Motor neuron (in vitro differentiated cells): ENCODE measurements at regions not wholly inside any gene's neighbourhood (a gene's known extent, or its start where the extent isn't known, plus 50 kb on each side); places are given as distances from the start of the nearest gene placed in this dataset.

Experiments used
- ATAC-seq, 8 experiments: fragments of 200-7000 bp; cut with Tn5 transposase; replicated peaks in 6 of 8; 2 replicates each; pipeline ENCODE4 v1.8.0; 2021; ENCODE audit warnings: mild to moderate bottlenecking in 8 of 8, moderate library complexity in 8 of 8
- H3K27ac ChIP-seq, 2 donors: fragments of 250-450 bp; sonication (Bioruptor Pico); 2 replicates each; pipeline ENCODE4 v1.9.0; 2021; ENCODE audit warnings: antibody characterized with exemption in 2 of 2, mild to moderate bottlenecking in 2 of 2, moderate library complexity in 1 of 2
- H3K4me1 ChIP-seq, 2 donors: fragments of 250-450 bp; sonication (Bioruptor Pico); replicated peaks in 1 of 2; 2 replicates each; pipeline ENCODE4 v1.6.1; 2021; ENCODE audit warnings: antibody characterized with exemption in 2 of 2, mild to moderate bottlenecking in 2 of 2, moderate library complexity in 1 of 2
- H3K4me3 ChIP-seq, 5 donors: fragments of 250-450 bp; sonication (Bioruptor Pico); 2 replicates each; pipeline ENCODE4 v1.9.0; 2021; ENCODE audit warnings: antibody characterized with exemption in 5 of 5, mild to moderate bottlenecking in 5 of 5, moderate library complexity in 4 of 5
- WGBS, 10 experiments: fragments of 450-650 bp; shearing (Covaris generic); methylation state at CpG; one replicate each; pipeline ENCODE4 v1.0.0; 2022; 5-methylcytosine and 5-hydroxymethylcytosine counted together
- in situ Hi-C, 9 experiments: fragments of 400-800 bp; cut with MboI; loops; one replicate each; pipeline ENCODE4 v1.15.0; 2021; ENCODE audit warnings: low sequenced_read_pairs in 9 of 9, low pct_unique_long_range_greater_than_20kb in 2 of 9; ENCODE audit not compliant: unreplicated experiment in 9 of 9

GRCh38 chr22:45061332-45061731 lies 51.5 kb upstream of the PHF21B start:
- H3K4me1 ChIP-seq = peaks cover 0 to 4% of the 10 kb centered on the region in 2 donors
- H3K27ac ChIP-seq = no peak overlapping the region
- ATAC-seq = no peak
- in situ Hi-C loops = no loop called here
- WGBS, 10 experiments = 0 to 92% (median 20%) methylated on average over 1 to 4 of the region's 8 CpGs; no CpG with 5 or more reads in 7 of the 10 experiments
- no peak overlapping the region for H3K4me3 ChIP-seq

GRCh38 chr22:45064313-45065278 lies 54.8 kb upstream of the PHF21B start:
- 11 to 84% (median 77%) methylated on average over 3 to 11 of the region's 18 CpGs; no CpG with 5 or more reads in 4 of the 10 experiments for whole genome bisulfite sequencing, 10 experiments
- ATAC-seq = peak in 3 of 8 experiments; percentile 29 to 97 (median 88)

DNA sequence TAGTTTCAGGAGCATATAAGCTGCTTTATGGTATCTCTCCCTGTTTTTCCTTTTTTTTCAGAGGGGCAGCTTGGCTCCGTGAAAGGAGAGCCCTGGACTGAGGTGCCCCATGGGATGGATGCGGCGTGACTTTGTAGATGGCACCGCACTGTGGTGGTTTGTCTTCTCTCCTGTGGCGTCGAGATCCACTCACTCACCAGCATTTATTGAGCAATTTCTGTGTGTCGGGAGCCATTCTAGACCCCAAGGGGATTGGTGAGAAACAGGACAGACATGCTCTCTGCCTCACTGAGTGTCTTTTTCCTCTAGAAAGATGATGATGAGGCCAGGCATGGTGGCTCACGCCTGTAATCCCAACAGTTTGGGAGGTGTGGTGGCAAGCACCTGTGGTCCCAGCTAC lies 55.9 kb upstream of the PHF21B start:
- 60 to 92% (median 85%) methylated on average over 1 to 6 of the region's 8 CpGs; no CpG with 5 or more reads in 3 of the 10 experiments for WGBS, 10 experiments

More at GRCh38 chr22:45064313-45065278, 54.8 kb upstream of the PHF21B start:
- Histone ChIP-seq H3K27ac (no peak overlapping the region), H3K4me1 (peaks cover 0 to 4% of the 10 kb centered on the region in 2 donors), H3K4me3 (no peak overlapping the region)
- in situ Hi-C loops = no loop called here

GRCh38 chr22:45067731-45068130 lies 57.9 kb upstream of the PHF21B start:
- ATAC-seq = no peak
- H3K27ac ChIP-seq = no peak overlapping the region
- peaks cover 0 to 4% of the 10 kb centered on the region in 2 donors for H3K4me1 ChIP-seq
- H3K4me3 ChIP-seq = no peak overlapping the region
- in situ Hi-C loops = no loop called here
- 0 to 100% (median 100%) methylated on average over 1 of the region's 1 CpG; no CpG with 5 or more reads in 5 of the 10 experiments for WGBS, 10 experiments

More for the DNA sequence above, 55.9 kb upstream of the PHF21B start:
- Histone ChIP-seq H3K4me1 (peaks cover 0 to 4% of the 10 kb centered on the region in 2 donors), H3K4me3 (no peak overlapping the region), H3K27ac (no peak overlapping the region)
- in situ Hi-C loops = no loop called here
- ATAC-seq = no peak

GRCh38 chr22:45069925-45070324 lies 60.1 kb upstream of the PHF21B start:
- in situ Hi-C loops = no loop called here
- H3K4me1 ChIP-seq = no peaks in the 10 kb centered on the region
- no peak overlapping the region for H3K4me3 ChIP-seq
- no peak overlapping the region for H3K27ac ChIP-seq
- WGBS, 10 experiments = 50 to 100% (median 83%) methylated on average over 1 to 3 of the region's 5 CpGs; no CpG with 5 or more reads in 3 of the 10 experiments
- no peak for ATAC-seq

DNA sequence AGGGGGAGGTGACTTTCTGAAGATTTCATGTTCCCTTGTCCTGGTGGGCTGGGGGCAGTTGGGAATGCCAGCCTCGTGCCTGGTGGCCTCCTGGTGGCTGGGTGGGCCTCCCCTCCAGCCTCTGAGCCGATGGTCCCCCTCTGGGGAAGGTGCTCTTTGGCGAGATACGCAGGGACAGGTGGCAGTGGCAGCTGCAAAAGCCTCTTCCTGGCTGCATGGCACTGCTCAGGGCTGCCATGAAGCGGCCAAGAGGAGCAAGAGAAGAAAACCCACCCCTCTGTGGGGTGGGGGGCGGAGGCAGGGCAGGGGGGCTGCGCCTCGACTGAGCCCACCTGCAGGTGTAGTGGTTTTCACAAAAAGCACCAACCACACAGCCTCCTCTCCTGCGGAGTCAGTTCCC lies 61.8 kb upstream of the PHF21B start:
- Histone ChIP-seq H3K4me1 (no peaks in the 10 kb centered on the region), H3K4me3 (no peak overlapping the region), H3K27ac (no peak overlapping the region)
- in situ Hi-C loops = no loop called here
- no peak for ATAC-seq
- WGBS, 10 experiments = 0% methylated on average over 1 of the region's 9 CpGs; no CpG with 5 or more reads in 9 of the 10 experiments

DNA sequence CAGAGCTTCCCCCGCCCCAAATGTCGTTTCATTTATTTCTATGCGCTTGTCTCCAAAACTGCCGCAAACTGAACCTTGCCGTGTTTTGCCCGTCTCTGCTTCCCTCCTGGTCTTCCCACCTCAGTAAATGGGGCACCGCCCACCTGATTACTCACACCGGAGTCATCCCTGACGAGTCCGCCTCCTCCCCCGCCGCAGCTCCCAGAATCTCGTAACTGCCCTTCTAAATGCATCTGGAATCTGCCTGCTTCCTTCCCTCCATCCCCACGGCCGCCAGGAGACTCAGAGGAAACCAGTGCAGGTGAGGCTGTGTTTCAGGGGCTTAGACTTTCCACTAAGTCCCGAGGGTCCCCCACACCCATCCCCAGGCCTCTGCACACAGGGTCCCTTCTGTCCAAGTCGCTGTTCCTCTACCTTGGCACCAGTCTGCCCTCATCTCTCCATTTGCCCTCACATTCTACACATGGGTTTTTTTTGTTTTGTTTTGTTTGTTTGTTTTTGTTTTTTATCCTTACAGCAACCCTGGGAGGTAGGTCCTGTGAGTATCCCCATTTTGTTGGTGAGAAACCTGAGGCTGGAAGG lies 62.6 kb upstream of the PHF21B start:
- in situ Hi-C loops = no loop called here
- WGBS, 10 experiments = 0 to 100% (median 20%) methylated on average over 1 to 8 of the region's 17 CpGs; no CpG with 5 or more reads in 3 of the 10 experiments
- peak in 7 of 8 experiments; percentile 44 to 99 (median 57) for ATAC-seq
- H3K4me1 ChIP-seq = peaks cover 0 to 1% of the 10 kb centered on the region in 2 donors
- H3K4me3 ChIP-seq = no peak overlapping the region
- H3K27ac ChIP-seq = no peak overlapping the region

DNA sequence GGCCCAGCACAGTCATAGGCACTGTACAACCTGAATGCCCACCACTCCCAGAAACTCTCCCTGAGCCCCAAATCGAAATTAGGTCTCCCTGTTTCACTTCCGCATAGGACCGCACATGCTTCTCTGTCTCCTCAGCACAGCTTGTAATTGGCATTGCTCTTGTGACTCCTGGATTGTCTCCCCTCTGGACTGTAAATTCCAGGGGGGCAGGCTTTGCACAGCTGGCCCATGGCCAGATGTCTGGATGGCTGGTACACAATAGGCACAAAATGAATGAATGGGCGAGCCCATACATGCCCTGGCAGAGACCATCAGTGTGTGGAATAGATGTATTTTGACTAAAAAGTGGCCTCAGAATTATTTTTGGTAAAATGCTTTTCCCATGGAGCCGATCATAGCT lies 63.3 kb upstream of the PHF21B start:
- in situ Hi-C loops = no loop called here
- WGBS, 10 experiments = 71 to 100% (median 86%) methylated on average over 1 to 4 of the region's 5 CpGs; no CpG with 5 or more reads in 4 of the 10 experiments
- H3K4me3 ChIP-seq = no peak overlapping the region
- peak in 1 of 8 experiments; percentile 71 for ATAC-seq
- no peak overlapping the region for H3K27ac ChIP-seq
- peaks cover 0 to 2% of the 10 kb centered on the region in 2 donors for H3K4me1 ChIP-seq

- in situ Hi-C loops = loop anchor here in 2 of 9 experiments (25.0 kb wide), 1 partner anchor 265 kb away; no protein-coding TSS in a partner anchor
- ATAC-seq = peak in 2 of 8 experiments; percentile 13 to 22
- Histone ChIP-seq H3K4me1 (peaks cover 0 to 2% of the 10 kb centered on the region in 2 donors), H3K27ac (no peak overlapping the region), H3K4me3 (no peak overlapping the region)
- WGBS, 10 experiments = 0 to 100% (median 57%) methylated on average over 2 to 5 of the region's 14 CpGs; no CpG with 5 or more reads in 3 of the 10 experiments
These were observed 67.5 kb upstream of the PHF21B start for GRCh38 chr22:45077286-45077685.

DNA sequence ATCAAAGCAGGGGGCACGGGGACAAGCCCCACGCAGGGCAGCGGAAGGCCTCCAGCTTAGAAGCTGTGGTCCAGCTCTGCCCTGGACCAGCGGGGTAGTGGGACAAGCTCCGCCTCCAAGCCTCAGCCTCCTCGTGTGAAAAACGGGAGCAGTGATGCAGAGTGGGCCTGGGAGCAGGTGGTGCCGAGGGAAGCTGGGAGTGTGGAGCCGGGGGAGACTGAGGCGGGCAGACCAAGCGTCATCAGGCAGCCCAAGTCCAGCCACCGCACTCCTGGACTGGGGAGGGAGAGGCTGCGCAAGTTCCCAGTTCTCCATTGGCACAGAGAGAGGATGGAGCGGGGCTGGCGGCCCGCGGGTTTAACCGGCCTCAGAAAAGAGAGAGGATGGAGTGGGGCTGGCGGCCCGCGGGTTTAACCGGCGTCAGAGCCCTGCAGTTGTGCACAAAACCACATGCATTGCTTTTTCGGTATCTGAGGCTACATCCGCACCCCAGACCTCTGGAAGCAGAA lies 68.1 kb upstream of the PHF21B start:
- Histone ChIP-seq H3K27ac (no peak overlapping the region), H3K4me3 (no peak overlapping the region), H3K4me1 (peaks cover 0 to 2% of the 10 kb centered on the region in 2 donors)
- WGBS, 10 experiments = 25 to 94% (median 87%) methylated on average over 3 to 8 of the region's 25 CpGs; no CpG with 5 or more reads in 5 of the 10 experiments
- in situ Hi-C loops = loop anchor here in 2 of 9 experiments (25.0 kb wide), 1 partner anchor 266 kb away; no protein-coding TSS in a partner anchor
- ATAC-seq = no peak

- in situ Hi-C loops = loop anchor here in 2 of 9 experiments (25.0 kb wide), 1 partner anchor 270 kb away; no protein-coding TSS in a partner anchor
- WGBS, 10 experiments = 20 to 100% (median 47%) methylated on average over 1 to 8 of the region's 9 CpGs; no CpG with 5 or more reads in 1 of the 10 experiments
- H3K27ac ChIP-seq = no peak overlapping the region
- no peaks in the 10 kb centered on the region for H3K4me1 ChIP-seq
- no peak overlapping the region for H3K4me3 ChIP-seq
- peak in 1 of 8 experiments; percentile 42 for ATAC-seq
These were observed 73.0 kb upstream of the PHF21B start for GRCh38 chr22:45082795-45083194.

- no peak overlapping the region for H3K27ac ChIP-seq
- in situ Hi-C loops = loop anchor here in 2 of 9 experiments (25.0 kb wide), 1 partner anchor 271 kb away; no protein-coding TSS in a partner anchor
- no peaks in the 10 kb centered on the region for H3K4me1 ChIP-seq
- peak in 7 of 8 experiments; percentile 66 to 97 (median 79) for ATAC-seq
- WGBS, 10 experiments = 0 to 90% (median 75%) methylated on average over 2 to 4 of the region's 6 CpGs; no CpG with 5 or more reads in 6 of the 10 experiments
- no peak overlapping the region for H3K4me3 ChIP-seq
These were observed 74.0 kb upstream of the PHF21B start for GRCh38 chr22:45083659-45084305.
